Fibroblast of the aortic adventitia (primary cell): ENCODE measurements at regions not wholly inside any gene's neighbourhood (a gene's known extent, or its start where the extent isn't known, plus 50 kb on each side); places are given as distances from the start of the nearest gene placed in this dataset.

Experiments used
- DNase-seq: peaks from one replicate; pipeline ENCODE4 v3.0.0-alpha.2; 2010; ENCODE audit warnings: low read depth
- H3K4me3 ChIP-seq: 2 replicates; pipeline ENCODE4 v1.5.1; 2011; ENCODE audit warnings: low read depth, mild to moderate bottlenecking, control low read depth, low read length, moderate library complexity
- CTCF ChIP-seq: IDR thresholded peaks from 2 replicates; pipeline ENCODE4 v1.5.1; 2011; ENCODE audit warnings: mild to moderate bottlenecking, low read length, control low read depth, inconsistent platforms; ENCODE audit not compliant: insufficient read depth

GRCh38 chr11:37100008-37100407 lies 502.0 kb upstream of the RAG2 start:
- no peak overlapping the region for H3K4me3 ChIP-seq
- DNase-seq, result no peak
- no peak for TF ChIP-seq CTCF

GRCh38 chr11:37092487-37092886 lies 494.5 kb upstream of the RAG2 start:
- no peak for DNase-seq
- no peak for TF ChIP-seq CTCF
- no peak overlapping the region for H3K4me3 ChIP-seq

DNA sequence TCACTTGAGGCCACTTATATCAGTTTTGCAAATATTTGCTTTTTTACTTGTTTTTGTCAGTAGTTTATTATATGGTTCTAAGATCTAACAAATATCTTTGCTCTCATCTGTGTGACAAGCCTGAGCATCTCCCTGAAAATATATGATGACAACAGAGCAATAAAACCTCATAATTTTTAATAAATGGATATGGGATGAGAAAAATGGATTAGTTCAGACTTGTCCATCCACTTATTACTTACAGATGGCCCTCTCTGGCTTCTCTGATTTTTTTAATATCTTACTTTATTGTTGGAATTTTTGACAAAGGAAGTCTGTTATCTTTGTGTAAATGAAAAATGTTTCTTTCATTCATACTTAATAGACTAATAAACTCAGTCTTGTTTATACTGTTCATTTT lies 491.4 kb upstream of the RAG2 start:
- no peak for DNase-seq
- H3K4me3 ChIP-seq, result no peak overlapping the region
- TF ChIP-seq CTCF, result no peak

DNA sequence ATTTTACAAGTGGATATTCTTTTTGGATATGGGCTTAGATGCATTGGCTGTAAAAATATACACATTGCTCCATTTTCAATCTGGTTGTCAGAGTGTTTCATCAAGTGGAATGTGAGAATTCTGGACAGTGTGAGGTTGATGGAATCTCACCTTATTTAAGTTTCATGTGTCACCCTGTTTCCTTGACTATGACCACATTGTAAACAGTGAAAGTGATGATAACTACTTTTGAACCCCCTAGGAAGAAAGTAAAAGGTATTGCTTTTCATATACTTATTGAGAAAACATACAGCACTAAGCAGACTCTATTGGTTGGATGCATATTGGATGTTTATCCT lies 490.5 kb upstream of the RAG2 start:
- no peak overlapping the region for H3K4me3 ChIP-seq
- no peak for DNase-seq

GRCh38 chr11:37087650-37088572 lies 489.9 kb upstream of the RAG2 start:
- TF ChIP-seq CTCF, result no peak
- no peak overlapping the region for H3K4me3 ChIP-seq
- no peak for DNase-seq

More for the DNA sequence above, 490.5 kb upstream of the RAG2 start:
- no peak for TF ChIP-seq CTCF

GRCh38 chr11:37078521-37078920 lies 480.5 kb upstream of the RAG2 start:
- no peak for TF ChIP-seq CTCF
- DNase-seq, result no peak
- H3K4me3 ChIP-seq, result no peak overlapping the region
